Glutamatergic neuron (in vitro differentiated cells): ENCODE measurements at regions not wholly inside any gene's neighbourhood (a gene's known extent, or its start where the extent isn't known, plus 50 kb on each side); places are given as distances from the start of the nearest gene placed in this dataset.

Source experiments
- DNase-seq: peaks from one replicate; pipeline ENCODE4 v3.0.0; 2022
- H3K27ac Mint-ChIP-seq: one replicate; pipeline ENCODE4 v1.8.0; 2020; ENCODE audit warnings: mild to moderate bottlenecking, mixed read lengths, inconsistent platforms; ENCODE audit not compliant: unreplicated experiment
- H3K27me3 Mint-ChIP-seq: one replicate; pipeline ENCODE4 v1.8.0; 2020; ENCODE audit warnings: mild to moderate bottlenecking, moderate library complexity, mixed read lengths, inconsistent platforms; ENCODE audit not compliant: unreplicated experiment
- H3K36me3 Mint-ChIP-seq: one replicate; pipeline ENCODE4 v1.8.0; 2020; ENCODE audit warnings: mild to moderate bottlenecking, mixed read lengths, inconsistent platforms; ENCODE audit not compliant: unreplicated experiment
- H3K4me1 Mint-ChIP-seq: one replicate; pipeline ENCODE4 v1.8.0; 2020; ENCODE audit warnings: mild to moderate bottlenecking, low read depth, mixed read lengths, inconsistent platforms; ENCODE audit not compliant: unreplicated experiment
- H3K4me3 Mint-ChIP-seq: one replicate; pipeline ENCODE4 v1.8.0; 2020; ENCODE audit warnings: mild to moderate bottlenecking, mixed read lengths, inconsistent platforms; ENCODE audit not compliant: unreplicated experiment
- H3K9me3 Mint-ChIP-seq: one replicate; pipeline ENCODE4 v1.8.0; 2020; ENCODE audit warnings: mild to moderate bottlenecking, moderate library complexity, mixed read lengths, inconsistent platforms; ENCODE audit not compliant: unreplicated experiment
- TF ChIP-seq, protein P1 (sequence below): fragments of 200-600 bp; sonication (generic); IDR thresholded peaks from one replicate; pipeline ENCODE4 v1.5.0; 2021; ENCODE audit not compliant: partially characterized antibody, unreplicated experiment

DNA sequence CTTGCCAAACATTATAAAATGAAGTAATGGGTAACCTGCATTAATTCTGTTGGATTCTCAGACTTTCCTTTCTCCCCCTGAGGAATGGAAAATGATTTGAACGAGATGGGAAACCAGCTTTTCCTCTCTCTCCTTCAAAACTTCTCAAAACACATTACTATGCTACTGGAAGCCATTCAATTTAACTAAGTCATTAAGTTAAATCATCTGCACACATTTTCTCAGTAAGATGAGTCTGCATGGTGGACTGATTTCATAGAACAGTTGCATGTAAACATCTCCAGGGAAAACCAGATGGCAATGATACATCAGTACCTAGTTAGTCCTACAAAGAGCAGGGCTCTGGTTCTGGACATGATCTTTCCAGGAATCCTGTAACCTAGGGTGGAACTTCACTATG is 59.9 kb downstream of the BMP4 start:
- H3K27ac Mint-ChIP-seq, result no peak overlapping the region
- no peak overlapping the region for H3K4me3 Mint-ChIP-seq
- no peak for DNase-seq
- no peaks in the 10 kb centered on the region for H3K4me1 Mint-ChIP-seq
- no peaks in the 10 kb centered on the region for H3K9me3 Mint-ChIP-seq
- H3K36me3 Mint-ChIP-seq, result no peaks in the 10 kb centered on the region
- TF ChIP-seq, protein P1, sequence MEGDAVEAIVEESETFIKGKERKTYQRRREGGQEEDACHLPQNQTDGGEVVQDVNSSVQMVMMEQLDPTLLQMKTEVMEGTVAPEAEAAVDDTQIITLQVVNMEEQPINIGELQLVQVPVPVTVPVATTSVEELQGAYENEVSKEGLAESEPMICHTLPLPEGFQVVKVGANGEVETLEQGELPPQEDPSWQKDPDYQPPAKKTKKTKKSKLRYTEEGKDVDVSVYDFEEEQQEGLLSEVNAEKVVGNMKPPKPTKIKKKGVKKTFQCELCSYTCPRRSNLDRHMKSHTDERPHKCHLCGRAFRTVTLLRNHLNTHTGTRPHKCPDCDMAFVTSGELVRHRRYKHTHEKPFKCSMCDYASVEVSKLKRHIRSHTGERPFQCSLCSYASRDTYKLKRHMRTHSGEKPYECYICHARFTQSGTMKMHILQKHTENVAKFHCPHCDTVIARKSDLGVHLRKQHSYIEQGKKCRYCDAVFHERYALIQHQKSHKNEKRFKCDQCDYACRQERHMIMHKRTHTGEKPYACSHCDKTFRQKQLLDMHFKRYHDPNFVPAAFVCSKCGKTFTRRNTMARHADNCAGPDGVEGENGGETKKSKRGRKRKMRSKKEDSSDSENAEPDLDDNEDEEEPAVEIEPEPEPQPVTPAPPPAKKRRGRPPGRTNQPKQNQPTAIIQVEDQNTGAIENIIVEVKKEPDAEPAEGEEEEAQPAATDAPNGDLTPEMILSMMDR, result no peak
- no peaks in the 10 kb centered on the region for H3K27me3 Mint-ChIP-seq

DNA sequence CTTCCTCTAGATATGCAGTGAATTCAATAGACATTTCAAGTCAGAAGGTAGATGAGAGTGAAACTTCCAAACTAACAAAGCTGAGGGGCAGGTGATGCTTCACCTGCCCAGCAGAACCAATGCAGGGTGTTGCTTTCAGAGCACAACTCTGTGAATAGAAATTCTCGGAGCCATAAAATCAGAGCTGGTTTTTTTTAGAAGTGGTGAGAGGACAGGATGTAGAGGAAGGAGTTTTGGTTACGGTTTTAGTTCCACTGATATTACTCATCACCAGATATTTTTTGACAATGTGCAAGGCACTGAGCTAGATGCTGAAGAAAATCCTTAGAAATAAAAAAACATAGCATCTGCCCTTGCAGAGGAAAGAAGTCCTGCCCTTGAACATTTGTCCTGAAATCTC is 62.2 kb downstream of the BMP4 start:
- TF ChIP-seq, protein P1, result no peak
- Mint-ChIP-seq H3K27ac (no peak overlapping the region), H3K27me3 (no peaks in the 10 kb centered on the region), H3K4me1 (no peaks in the 10 kb centered on the region), H3K4me3 (no peak overlapping the region), H3K36me3 (no peaks in the 10 kb centered on the region), H3K9me3 (no peaks in the 10 kb centered on the region)
- no peak for DNase-seq

DNA sequence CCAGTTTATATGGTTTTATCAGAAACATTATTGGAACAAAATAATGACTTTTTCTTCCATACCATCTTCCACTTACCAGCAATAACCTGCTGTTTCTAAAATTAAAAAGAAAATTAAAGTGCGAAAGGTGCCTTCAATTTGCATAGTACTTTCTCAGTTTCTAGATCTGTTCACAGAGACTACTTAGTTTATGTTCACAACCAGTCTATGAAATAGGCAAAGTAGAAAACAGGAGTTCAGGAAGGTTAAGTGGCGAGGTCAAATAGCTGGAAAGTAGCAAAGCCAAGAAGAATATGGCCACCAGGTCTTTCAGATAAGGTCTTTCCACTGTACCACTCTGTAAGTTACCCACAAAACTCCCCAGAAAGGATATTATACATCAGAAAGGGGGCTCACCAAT is 63.3 kb downstream of the BMP4 start:
- H3K4me3 Mint-ChIP-seq, result no peak overlapping the region
- no peaks in the 10 kb centered on the region for H3K27me3 Mint-ChIP-seq
- no peaks in the 10 kb centered on the region for H3K36me3 Mint-ChIP-seq
- no peak for DNase-seq
- H3K27ac Mint-ChIP-seq, result no peak overlapping the region
- no peaks in the 10 kb centered on the region for H3K4me1 Mint-ChIP-seq
- TF ChIP-seq, protein P1, result no peak
- H3K9me3 Mint-ChIP-seq, result no peaks in the 10 kb centered on the region

DNA sequence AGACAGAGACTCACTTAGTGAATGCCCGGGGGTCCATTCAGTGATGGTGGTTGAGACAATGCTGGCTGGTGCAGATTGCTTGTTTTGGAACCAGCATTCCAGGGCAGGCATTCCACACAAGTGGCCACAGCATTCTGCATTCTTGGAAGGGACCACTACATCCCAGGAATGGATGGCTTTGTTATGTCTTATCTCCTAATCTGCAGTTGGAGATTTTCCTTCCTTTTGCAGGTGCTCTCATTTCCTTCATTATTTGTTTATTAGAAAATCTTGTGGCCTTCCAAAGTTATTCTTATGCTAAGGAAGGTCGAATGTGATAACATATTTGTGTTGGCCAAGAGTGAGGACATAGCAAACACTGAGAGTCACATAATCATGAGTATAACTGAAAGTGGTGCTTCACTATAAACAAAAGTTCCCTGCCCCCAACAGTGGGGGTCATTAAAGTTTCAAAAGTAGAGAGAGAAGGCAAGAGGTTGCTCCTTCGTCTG is 66.0 kb downstream of the BMP4 start:
- Mint-ChIP-seq H3K27ac (no peak overlapping the region), H3K27me3 (no peaks in the 10 kb centered on the region), H3K9me3 (no peaks in the 10 kb centered on the region), H3K36me3 (no peaks in the 10 kb centered on the region), H3K4me3 (no peak overlapping the region), H3K4me1 (no peaks in the 10 kb centered on the region)
- no peak for DNase-seq
- TF ChIP-seq, protein P1, result no peak

DNA sequence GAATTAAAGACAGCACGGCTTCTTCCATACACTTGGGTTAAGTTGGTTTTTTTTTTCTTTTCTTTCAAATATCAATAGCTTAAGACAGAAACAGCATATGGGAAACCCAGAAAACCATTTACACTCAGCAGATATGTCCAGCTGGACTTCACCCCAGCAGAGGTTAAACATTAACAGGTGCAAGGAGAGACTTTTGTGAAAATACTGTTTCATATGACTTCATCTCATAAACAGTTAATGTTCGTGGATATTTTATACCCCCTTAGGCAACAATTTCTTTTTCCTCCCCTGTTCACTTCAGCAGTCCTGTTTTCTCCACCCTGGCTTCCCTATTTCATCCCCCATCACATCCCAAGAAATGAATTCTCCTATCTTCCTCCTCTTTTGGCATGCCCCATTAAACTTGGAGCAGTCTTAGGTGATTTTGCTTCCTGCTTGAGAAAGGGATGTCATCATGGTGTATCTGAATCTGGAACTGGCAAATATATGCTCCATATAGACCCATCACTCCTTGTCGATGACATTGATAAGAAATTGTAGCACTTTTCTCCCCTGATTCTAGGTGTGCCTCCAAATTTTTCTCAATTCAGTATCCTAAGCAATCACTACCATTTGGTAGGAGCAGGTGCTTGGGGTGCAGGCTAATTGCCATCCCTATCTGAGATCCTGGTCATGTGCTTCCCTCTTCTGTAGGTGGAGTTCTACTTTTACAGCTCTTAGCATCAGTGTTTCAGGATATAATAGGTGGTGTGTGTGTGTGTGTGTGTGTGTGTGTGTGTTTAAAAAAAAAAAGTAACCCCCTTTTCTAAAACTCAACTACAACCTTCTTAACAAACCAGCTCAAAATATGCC is 67.9 kb downstream of the BMP4 start:
- TF ChIP-seq, protein P1, result no peak
- Mint-ChIP-seq H3K4me3 (no peak overlapping the region), H3K9me3 (no peaks in the 10 kb centered on the region), H3K27ac (no peak overlapping the region), H3K27me3 (no peaks in the 10 kb centered on the region), H3K36me3 (no peaks in the 10 kb centered on the region), H3K4me1 (no peaks in the 10 kb centered on the region)
- DNase-seq, result no peak
